Activated CD4-positive, alpha-beta T cell treated with anti-CD3 and anti-CD28 coated beads, Interleukin-2, amount 10 ng/mL, durations not matched to agents 24 days and 14 days (primary cell): ENCODE measurements at regions not wholly inside any gene's neighbourhood (a gene's known extent, or its start where the extent isn't known, plus 50 kb on each side); places are given as distances from the start of the nearest gene placed in this dataset.
A peak's percentile ranks its signal among the peaks of the same experiment; 100 is the strongest.
"Not testable (repeated sequence)": the region's sequence is repeated elsewhere in the genome, so short reads cannot be mapped to it uniquely, and the experiment has no call there.

Experiments used
- DNase-seq: peaks from one replicate; pipeline ENCODE4 v3.0.0; 2022
- H3K27ac Mint-ChIP-seq: one replicate; pipeline ENCODE4 v1.8.0; 2022; ENCODE audit warnings: mild to moderate bottlenecking, mixed read lengths
- H3K27me3 Mint-ChIP-seq: one replicate; pipeline ENCODE4 v1.8.0; 2022; ENCODE audit warnings: mixed read lengths
- H3K36me3 Mint-ChIP-seq: one replicate; pipeline ENCODE4 v1.8.0; 2022; ENCODE audit warnings: low read depth, mild to moderate bottlenecking, mixed read lengths
- H3K4me1 Mint-ChIP-seq: one replicate; pipeline ENCODE4 v1.8.0; 2021; ENCODE audit warnings: mixed read lengths
- H3K4me3 Mint-ChIP-seq: one replicate; pipeline ENCODE4 v1.8.0; 2022; ENCODE audit warnings: mild to moderate bottlenecking, moderate library complexity, mixed read lengths
- H3K9me3 Mint-ChIP-seq: one replicate; pipeline ENCODE4 v1.8.0; 2021; ENCODE audit warnings: mixed read lengths
- intact Hi-C: fragments of 100-400 bp; cut with micrococcal nuclease; formaldehyde crosslinking; loops from one replicate; pipeline ENCODE4 v1.15.1; 2023

GRCh38 chr9:41783070-41783810 lies 346.0 kb downstream of the CNTNAP3B start:
- DNase-seq, H3K27me3 Mint-ChIP-seq, H3K27ac Mint-ChIP-seq, intact Hi-C loops, H3K36me3 Mint-ChIP-seq, H3K9me3 Mint-ChIP-seq, H3K4me1 Mint-ChIP-seq, H3K4me3 Mint-ChIP-seq: not testable (repeated sequence)

GRCh38 chr9:41781899-41782298 lies 347.3 kb downstream of the CNTNAP3B start:
- H3K27me3 Mint-ChIP-seq, H3K27ac Mint-ChIP-seq, H3K36me3 Mint-ChIP-seq, intact Hi-C loops, H3K9me3 Mint-ChIP-seq, DNase-seq, H3K4me3 Mint-ChIP-seq, H3K4me1 Mint-ChIP-seq: not testable (repeated sequence)

GRCh38 chr9:41779897-41780406 lies 349.3 kb downstream of the CNTNAP3B start:
- H3K4me1 Mint-ChIP-seq, intact Hi-C loops, H3K27ac Mint-ChIP-seq, H3K27me3 Mint-ChIP-seq, DNase-seq, H3K4me3 Mint-ChIP-seq, H3K36me3 Mint-ChIP-seq, H3K9me3 Mint-ChIP-seq: not testable (repeated sequence)

DNA sequence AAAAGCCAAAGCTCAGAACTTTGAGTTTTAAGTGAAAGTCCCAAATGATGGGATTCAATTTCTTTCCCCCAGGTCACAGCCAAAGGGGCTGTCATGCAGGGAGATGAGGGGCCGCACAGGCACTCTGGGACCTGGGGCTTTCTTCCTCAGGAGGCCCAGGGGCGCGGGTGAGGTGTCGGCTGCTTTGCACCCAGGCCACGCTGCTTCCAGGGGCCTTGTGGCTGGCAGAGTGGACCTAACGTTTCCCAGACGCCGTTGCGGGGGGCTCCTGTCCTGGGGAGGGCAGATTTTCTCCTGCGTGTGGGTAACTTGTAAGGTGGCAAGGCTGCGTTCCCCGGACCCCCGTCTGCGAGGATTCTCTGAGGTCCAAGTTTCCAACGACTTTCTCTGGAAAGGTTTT lies 350.0 kb downstream of the CNTNAP3B start:
- H3K9me3 Mint-ChIP-seq, H3K4me3 Mint-ChIP-seq, DNase-seq, H3K36me3 Mint-ChIP-seq, intact Hi-C loops, H3K27me3 Mint-ChIP-seq, H3K4me1 Mint-ChIP-seq, H3K27ac Mint-ChIP-seq: not testable (repeated sequence)

- H3K27ac Mint-ChIP-seq, H3K27me3 Mint-ChIP-seq, H3K4me1 Mint-ChIP-seq, DNase-seq, intact Hi-C loops, H3K4me3 Mint-ChIP-seq, H3K9me3 Mint-ChIP-seq, H3K36me3 Mint-ChIP-seq: not testable (repeated sequence)
These were observed 350.6 kb downstream of the CNTNAP3B start for GRCh38 chr9:41778535-41779071.

DNA sequence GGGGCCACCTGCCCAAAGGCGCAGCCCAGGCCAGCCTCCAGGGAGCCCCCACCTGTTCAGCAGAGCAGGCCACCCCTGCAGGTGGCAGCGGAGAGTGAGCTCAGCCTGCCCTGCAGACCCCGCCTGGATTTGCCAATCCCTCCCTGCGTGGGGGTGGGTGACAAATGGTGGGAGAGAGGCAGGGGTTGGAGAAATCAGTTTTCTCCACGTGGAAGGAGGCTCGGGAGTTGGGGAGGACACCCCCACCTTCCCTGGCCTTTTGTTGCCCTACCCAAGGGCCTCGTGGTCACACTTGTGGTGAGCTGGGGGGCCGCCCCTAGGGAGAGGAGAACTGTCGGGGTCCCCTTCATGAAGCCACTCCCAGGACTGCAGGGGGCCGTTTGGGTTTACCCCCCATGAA lies 351.7 kb downstream of the CNTNAP3B start:
- H3K36me3 Mint-ChIP-seq, H3K4me1 Mint-ChIP-seq, intact Hi-C loops, DNase-seq, H3K4me3 Mint-ChIP-seq, H3K9me3 Mint-ChIP-seq, H3K27ac Mint-ChIP-seq, H3K27me3 Mint-ChIP-seq: not testable (repeated sequence)

DNA sequence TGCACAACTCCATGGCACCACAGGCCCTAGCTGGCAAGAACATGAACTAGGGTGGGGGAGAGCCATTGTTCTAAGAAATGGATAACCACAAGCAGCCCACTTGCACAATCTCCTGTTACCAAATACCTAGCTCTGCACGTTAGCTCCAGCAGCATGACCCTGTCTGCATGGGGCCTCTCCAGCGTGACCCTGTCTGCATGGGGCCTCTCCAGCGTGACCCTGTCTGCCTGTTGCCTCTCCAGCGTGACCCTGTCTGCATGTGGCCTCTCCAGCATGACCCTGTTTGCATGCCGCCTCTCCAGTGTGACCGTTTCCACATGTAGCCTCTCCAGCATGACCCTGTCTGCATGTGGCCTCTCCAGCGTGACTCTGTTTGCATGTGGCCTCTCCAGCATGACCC lies 356.7 kb downstream of the CNTNAP3B start:
- H3K4me1 Mint-ChIP-seq, H3K9me3 Mint-ChIP-seq, intact Hi-C loops, H3K36me3 Mint-ChIP-seq, DNase-seq, H3K27ac Mint-ChIP-seq, H3K27me3 Mint-ChIP-seq, H3K4me3 Mint-ChIP-seq: not testable (repeated sequence)

- H3K36me3 Mint-ChIP-seq, DNase-seq, H3K27ac Mint-ChIP-seq, intact Hi-C loops, H3K4me1 Mint-ChIP-seq, H3K4me3 Mint-ChIP-seq, H3K27me3 Mint-ChIP-seq, H3K9me3 Mint-ChIP-seq: not testable (repeated sequence)
These were observed 357.5 kb downstream of the CNTNAP3B start for GRCh38 chr9:41771693-41772092.

GRCh38 chr9:41754822-41755221 lies 374.4 kb downstream of the CNTNAP3B start:
- DNase-seq, H3K4me3 Mint-ChIP-seq, H3K27me3 Mint-ChIP-seq, intact Hi-C loops, H3K36me3 Mint-ChIP-seq, H3K9me3 Mint-ChIP-seq, H3K4me1 Mint-ChIP-seq, H3K27ac Mint-ChIP-seq: not testable (repeated sequence)

DNA sequence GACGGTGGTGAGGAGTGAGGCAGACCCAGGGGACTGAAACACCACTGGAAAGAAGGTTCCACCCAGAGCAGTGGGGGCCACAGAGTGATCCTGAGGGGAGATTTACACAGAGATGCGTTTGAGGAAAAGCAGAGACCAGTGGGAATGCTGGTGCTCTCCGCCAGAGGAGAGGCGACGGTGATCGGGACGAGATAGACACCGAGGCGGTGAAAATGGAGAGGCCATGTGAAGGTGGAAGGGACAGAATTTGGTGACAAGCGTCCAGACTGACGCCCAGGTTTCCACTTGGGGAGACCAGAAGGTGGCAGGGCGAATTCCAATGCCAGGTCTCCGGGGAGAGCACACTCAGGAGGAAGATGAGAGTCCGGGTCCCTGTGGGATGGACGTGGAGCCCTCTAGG lies 374.8 kb downstream of the CNTNAP3B start:
- H3K4me3 Mint-ChIP-seq, DNase-seq, H3K4me1 Mint-ChIP-seq, H3K27ac Mint-ChIP-seq, H3K9me3 Mint-ChIP-seq, H3K27me3 Mint-ChIP-seq, intact Hi-C loops, H3K36me3 Mint-ChIP-seq: not testable (repeated sequence)

DNA sequence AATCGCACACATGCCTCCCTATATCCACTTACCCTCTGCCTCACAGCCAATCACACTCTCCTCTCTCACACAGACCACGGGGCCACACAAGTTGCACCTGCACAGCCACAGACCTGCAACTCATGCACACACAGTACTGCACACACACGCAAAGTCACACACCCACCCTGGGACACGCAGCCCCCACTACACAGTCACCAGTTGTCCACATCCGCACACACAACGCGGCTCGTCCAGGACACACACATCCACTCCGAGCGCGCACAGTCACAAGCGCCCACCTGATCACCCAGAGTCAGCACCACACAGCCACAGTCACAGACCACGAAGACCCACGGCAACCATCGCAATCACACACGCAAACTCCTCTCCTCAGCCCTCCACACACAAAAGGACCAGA lies 387.3 kb downstream of the CNTNAP3B start:
- H3K4me1 Mint-ChIP-seq, H3K27ac Mint-ChIP-seq: not testable (repeated sequence)
- DNase-seq, result peak; percentile 46

DNA sequence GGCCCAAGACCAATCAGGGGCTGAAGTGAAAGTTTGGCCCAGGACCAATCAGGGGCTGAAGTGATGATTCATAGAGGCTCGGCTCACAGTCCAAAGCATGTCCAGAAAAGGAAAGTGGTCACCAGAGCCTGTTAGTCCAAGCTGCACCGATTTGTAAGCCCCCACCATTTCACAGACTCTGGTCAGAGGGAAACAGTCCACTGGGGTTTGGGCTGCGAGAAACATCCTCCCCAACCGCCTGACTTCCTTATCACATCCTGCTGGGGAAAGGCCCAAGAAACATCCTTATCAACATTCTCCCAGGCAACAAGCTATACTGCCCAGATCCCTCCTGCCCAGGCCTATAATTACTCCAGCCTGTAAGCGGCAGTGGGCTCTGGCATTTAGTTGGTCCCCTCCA lies 388.1 kb downstream of the CNTNAP3B start:
- H3K27me3 Mint-ChIP-seq, H3K9me3 Mint-ChIP-seq, H3K36me3 Mint-ChIP-seq, H3K27ac Mint-ChIP-seq, H3K4me3 Mint-ChIP-seq, H3K4me1 Mint-ChIP-seq, intact Hi-C loops: not testable (repeated sequence)
- DNase-seq, result peak; percentile 44

More for the DNA sequence above, 387.3 kb downstream of the CNTNAP3B start:
- H3K4me3 Mint-ChIP-seq, H3K27me3 Mint-ChIP-seq, H3K36me3 Mint-ChIP-seq, H3K9me3 Mint-ChIP-seq, intact Hi-C loops: not testable (repeated sequence)

DNA sequence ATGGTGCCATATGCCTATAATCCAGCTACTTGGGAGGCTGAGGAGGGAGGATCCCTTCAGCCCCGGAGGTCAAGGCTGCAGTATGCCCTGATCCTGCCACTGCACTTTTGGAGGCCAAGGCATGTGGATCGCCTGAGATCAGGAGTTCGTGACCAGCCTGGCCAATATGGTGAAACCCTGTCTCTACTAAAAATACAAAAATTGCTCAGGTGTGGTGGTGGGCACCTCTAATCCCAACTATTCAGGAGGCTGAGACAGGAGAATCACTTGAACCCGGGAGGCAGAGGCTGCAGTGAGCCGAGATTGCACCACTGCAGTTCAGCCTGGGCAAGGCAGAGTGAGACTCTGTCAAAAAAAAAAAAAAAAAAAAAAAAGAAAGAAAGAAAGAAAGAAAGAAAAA lies 390.5 kb downstream of the CNTNAP3B start:
- intact Hi-C loops, H3K9me3 Mint-ChIP-seq, H3K4me1 Mint-ChIP-seq, H3K4me3 Mint-ChIP-seq, H3K27me3 Mint-ChIP-seq, H3K27ac Mint-ChIP-seq, H3K36me3 Mint-ChIP-seq: not testable (repeated sequence)
- DNase-seq, result peak; percentile 31

DNA sequence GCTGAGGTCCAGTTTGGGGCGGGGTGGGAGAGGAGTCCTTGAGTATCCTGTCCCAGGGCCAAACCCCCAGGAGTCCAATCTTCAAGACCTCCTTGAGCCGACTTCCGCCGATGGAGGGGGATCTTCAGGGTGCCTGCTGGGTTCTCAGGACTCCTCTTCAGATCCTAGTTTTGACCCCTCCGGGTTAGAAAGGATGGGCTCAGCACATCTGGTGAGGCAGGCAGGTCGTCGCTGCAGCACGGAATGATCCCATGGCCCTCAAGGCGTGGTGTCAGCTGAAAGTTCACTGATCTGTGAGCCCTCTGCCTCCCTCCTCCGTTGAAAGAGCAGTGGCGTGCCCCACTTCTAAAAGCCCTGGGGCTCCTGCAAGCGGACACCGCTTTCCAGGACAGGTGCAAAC lies 430.0 kb downstream of the CNTNAP3B start:
- H3K27ac Mint-ChIP-seq, H3K9me3 Mint-ChIP-seq, H3K4me3 Mint-ChIP-seq, DNase-seq, intact Hi-C loops, H3K27me3 Mint-ChIP-seq, H3K36me3 Mint-ChIP-seq, H3K4me1 Mint-ChIP-seq: not testable (repeated sequence)

DNA sequence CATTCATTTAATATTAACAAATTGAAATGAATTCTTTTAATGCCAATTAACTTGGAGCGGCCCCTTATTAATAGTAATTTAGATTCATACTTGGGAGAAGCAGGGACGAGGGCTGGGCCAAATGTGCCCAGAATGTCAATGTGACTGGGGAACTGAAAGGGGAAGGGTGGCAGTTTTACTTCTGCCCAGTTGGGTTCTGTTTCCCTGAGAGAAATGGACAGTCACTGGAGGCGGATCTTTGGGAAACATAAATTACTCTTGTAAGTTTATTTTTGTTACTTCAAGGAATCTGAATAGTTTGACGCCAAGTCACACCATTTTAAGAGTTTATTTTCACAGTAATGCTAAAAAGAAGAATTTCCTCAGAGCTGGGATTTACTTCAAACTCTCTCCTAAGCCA lies 432.1 kb downstream of the CNTNAP3B start:
- H3K36me3 Mint-ChIP-seq, DNase-seq, H3K27me3 Mint-ChIP-seq, H3K27ac Mint-ChIP-seq, H3K4me1 Mint-ChIP-seq, H3K4me3 Mint-ChIP-seq, intact Hi-C loops, H3K9me3 Mint-ChIP-seq: not testable (repeated sequence)
